Left lobe of liver (tissue), 2 donors: ENCODE measurements at regions not wholly inside any gene's neighbourhood (a gene's known extent, or its start where the extent isn't known, plus 50 kb on each side); places are given as distances from the start of the nearest gene placed in this dataset.
"Not testable (repeated sequence)": the region's sequence is repeated elsewhere in the genome, so short reads cannot be mapped to it uniquely, and the experiment has no call there.

Source experiments
- ATAC-seq: fragments of 200-7000 bp; cut with Tn5 transposase; one replicate; pipeline ENCODE4 v1.9.1; 2020; ENCODE audit warnings: mild to moderate bottlenecking, moderate library complexity
- DNase-seq: peaks from one replicate; pipeline ENCODE4 v3.0.0-alpha.2; 2020; ENCODE audit warnings: low spot score
- donor health status: DM: no; HTN: no; CAD: no; lungs with moderate emphysema.
- donor health status: DM: no; HTN: yes; CAD: no.

DNA sequence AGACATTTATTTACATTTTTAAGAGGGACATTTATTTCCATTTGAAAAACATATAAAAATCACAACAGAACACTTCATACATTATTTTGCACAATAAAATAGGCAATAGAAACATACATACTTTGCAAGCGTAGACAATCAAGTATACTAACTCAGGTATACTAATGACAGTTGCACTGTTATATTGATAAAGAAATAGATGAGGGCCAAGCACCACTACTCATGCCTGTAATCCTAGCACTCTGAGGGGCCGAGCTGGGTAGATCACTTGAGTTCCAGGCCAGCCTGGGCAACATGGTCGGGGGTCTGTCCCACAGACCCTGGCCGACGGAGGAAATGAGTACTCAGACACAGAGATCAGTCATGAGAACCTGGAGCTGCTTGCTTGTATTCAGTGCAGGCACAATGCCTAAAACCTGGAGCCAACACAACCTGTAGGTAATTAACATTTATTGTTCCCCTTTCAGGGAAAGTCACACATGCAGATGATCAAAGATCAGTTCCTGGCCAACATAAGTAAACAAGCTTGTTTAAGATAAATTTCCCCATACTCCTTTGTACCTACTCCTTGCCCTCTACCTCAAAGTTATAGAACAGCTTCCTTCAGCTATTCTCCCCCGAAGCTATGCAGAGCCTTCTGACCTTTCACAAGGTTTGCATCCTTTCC lies 1960.2 kb downstream of the SUCLG1 start:
- no peak for ATAC-seq
- DNase-seq = no peak

DNA sequence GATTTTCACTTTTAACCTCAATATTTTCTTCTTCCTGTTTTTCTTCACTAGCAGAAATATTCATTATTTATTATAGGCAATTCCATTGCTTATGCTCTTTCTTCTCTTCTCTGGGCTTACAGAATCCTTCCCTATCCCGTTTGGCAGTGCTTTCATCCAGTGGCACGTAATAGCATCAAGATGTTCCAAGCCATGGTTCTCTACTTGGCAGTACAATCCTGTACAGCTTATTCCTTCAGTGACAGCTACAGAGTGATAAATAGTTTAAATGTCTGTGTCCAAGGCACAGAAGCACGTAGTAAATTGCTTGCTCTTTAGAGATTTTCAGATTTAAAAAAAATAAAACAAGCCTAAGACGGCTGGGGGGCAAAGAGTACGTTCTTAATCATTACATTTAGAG lies 1964.3 kb downstream of the SUCLG1 start:
- no peak for DNase-seq
- no peak for ATAC-seq

DNA sequence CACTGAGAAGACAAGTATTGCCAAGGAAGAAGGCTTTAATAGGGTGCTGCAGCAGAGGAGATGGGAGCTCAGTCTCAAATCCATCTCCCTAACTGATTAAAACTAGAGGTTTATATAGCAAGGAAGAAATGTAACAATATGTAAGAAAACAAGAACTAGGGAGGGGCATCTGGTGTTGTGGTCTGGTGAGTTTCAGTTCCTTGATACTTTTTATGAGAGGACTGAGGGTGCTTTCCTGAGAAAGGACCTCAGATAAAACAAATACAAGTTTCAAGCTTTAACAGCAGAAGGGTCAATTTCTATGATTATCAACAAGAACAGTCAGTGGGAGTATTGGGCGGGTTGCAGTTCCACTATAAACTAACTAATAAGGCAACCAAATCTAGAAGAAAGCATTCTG lies 1967.5 kb downstream of the SUCLG1 start:
- no peak for DNase-seq
- no peak for ATAC-seq

DNA sequence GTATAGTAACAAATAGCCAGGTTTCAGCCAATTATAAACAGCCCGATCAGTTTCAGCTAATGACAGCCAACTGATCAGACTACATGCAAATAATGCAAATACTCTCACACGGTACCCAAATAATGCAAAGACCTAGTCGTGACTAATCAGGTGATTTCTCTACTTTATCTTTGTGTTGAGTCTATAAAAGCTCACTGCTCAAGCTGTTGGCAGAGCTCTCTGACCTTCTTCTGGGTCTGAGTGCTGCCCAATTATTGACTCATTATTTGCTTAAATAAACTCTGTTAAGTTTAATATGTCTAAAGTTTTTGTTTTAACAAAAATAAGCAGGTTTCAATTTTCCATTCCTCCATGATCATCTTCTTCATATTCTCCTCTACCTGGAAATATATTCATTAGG lies 1971.7 kb downstream of the SUCLG1 start:
- no peak for DNase-seq
- no peak for ATAC-seq

DNA sequence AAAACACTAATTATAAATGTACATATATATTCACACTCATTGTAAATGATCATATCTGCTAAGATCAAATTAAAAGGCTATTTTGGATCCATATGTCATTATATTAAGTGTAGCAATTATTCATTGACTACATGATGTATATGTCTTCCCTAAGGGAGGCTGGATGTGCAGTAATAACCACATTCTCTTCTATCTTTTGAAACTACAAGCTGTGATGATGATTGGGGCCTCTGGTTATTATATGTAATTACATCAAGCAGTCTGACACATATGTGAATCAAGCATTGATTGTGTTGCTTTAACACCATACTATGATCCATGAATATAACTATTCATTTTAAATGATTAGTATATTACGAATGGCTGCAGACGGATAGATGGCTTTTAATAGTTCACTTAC lies 1973.4 kb downstream of the SUCLG1 start:
- ATAC-seq = no peak

DNA sequence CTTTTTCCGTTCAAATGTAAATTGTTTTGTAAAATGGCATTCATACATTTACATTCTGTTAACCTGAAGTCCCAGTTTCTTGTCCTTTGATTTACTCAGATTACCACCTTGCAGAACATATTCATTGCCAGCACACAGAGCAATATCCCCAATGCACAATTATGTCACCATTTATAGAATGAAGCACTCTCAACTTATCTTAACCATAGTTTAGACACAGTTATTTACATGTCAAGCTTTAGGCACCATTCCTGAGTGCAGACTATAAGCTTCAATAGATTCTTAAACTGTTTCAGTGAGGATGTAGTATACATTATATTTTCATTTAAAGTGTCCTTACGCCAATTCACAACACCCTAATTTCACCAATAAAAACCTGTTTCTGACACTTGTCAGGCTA lies 1977.9 kb downstream of the SUCLG1 start:
- DNase-seq = no peak
- no peak for ATAC-seq

More for the DNA sequence above, 1973.4 kb downstream of the SUCLG1 start:
- DNase-seq = no peak

DNA sequence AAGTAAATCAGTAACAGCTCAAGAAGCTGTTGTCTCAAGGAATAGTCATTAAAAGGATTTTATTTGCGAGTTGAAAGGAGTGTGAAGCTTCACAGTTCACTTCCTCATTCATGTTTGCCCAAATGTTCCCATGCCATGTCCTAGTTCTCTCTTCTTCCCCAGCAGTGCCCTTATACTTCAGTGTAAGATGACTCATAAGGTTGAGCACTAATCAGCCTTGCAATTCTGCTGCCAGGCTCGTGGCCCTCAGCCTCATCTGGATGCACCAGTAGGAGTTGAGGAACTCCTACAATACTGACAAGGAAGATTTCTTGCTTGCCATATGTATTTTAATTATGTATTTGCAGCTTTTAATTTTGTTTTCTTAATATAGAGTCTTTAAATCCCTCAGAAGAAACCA lies 1980.4 kb downstream of the SUCLG1 start:
- no peak for ATAC-seq
- no peak for DNase-seq

DNA sequence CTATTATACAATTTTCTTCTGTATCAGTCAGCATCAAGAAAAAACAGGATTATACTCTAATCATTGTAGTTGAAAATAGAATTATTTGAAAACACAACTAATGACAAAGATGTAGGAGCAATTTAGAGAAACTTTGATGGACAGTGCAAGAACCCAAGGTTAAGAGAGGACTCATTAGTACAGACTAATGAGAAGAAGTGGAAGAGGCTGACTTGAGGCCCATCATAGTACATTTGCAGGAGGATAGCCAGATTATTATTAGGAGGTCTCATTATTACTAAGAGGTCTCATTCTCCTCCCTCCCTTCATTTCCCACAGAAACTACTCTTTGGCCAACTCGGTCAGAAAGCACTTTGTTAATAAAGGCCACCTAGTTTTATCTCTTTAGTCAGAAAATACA lies 1983.0 kb downstream of the SUCLG1 start:
- DNase-seq = no peak
- no peak for ATAC-seq

DNA sequence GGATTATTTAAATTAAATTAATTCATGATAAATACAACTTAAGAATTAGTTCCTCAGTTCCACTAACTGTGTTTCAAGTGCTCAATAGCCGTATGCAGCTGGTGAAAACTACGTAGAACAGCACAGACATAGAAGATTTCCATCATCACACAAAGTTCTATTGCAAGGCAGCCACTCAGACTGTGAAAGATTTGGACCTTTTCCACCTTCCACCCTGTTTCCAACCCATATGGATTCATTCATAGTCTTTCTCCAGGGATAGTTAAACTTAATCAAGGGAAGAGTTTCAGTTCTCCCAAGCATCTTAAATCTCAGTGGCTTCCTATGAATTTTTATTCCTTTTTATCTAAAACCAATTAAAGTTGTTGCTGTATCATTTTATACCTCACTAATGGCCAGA lies 2030.8 kb downstream of the SUCLG1 start:
- DNase-seq (no peak), ATAC-seq (no peak)

DNA sequence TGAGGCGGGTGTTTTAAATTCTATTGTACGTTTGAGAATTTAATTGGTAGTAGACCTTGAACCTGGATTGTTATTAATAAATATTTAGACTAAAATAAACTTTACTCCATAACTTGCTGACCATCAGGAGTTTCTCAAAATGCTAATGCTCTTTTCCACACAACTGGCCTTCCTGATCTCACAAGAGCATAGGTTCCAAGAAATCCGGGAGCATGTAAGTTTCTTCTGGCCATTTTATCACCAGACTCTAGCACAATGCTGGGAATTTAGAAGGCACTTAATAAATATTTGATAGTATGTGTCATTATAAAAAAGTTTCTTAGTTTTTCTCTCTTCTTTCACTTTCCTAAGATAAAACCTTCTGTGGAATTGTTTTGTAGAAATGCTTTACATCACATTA lies 2047.1 kb downstream of the SUCLG1 start:
- ATAC-seq (no peak), DNase-seq (no peak)

DNA sequence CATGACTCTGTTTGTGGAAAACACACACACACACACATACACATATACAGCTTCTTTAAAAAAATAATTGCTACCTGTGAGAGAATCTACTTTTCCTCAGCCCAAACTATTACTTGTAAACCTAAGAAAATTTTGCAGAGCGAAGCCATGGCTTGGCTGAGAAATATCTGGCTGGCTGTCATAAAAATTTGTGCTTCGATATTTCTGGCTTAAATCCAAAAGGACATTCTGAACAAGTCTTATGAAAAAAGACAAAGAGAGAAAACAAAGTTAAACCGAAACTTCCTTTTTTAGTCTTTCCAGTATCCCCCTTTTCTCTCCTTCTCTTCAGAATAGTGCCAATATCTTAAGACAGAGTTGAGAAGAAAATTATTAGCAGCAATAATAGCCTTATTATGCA lies 2048.0 kb downstream of the SUCLG1 start:
- ATAC-seq = no peak
- DNase-seq = no peak

DNA sequence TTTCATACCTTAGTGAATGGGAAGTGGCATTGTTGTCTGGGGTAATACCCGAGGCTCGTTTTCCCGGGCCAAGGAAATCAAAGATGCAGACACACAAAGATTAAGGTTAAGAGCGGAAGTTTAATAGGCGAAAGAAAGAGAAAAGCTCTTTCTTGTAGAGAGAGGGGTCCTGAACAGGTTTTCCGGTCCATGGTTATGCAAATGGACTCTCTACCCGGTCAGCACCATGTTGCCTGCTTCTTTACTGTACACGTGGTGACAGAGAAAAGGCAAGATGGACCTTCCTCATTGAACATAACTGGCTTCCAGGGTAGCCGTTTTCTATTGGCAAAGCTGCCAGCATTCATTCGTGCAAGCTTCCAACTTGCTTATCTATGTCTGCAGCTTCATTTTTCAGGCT lies 2063.5 kb downstream of the SUCLG1 start:
- no peak for ATAC-seq
- DNase-seq = no peak

DNA sequence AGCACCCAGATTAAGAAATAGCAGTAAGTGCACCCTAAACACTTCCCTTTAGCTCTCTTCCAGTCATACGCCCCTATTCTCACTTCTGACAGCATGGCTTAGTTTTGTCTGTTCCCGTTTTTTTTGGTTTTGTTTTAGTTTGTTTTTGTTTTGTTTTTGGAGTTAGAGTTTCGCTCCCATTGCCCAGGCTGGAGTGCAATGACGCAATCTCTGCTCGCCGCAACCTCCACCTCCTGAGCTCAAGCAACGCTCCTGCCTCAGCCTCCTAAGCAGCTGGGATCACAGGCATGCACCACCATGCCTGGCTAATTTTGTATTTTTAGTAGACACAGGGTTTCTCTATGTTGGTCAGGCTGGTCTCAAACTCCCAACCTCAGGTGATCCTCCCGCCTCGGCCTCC lies 2067.7 kb downstream of the SUCLG1 start:
- ATAC-seq = no peak
- no peak for DNase-seq

DNA sequence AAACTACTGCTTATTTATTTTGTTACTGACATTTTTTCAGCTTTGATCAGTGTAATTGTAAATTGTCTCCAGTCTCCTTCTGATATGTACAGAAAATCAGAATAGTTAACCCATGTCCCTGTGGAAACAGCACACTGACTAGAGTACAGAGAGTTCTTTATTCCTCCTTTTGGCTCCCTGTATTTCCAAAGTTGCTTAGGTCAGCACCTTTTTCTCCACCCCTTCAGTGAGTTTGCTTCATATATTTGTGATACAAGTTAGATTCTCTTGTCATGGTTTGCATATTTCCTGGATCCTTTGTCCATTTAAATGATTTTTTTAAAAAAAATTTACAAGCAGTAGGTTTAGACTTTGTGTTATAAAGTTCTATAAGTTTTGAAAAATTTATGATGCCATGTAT lies 2051.1 kb upstream of the LRRTM1 start:
- ATAC-seq = no peak
- DNase-seq = no peak

DNA sequence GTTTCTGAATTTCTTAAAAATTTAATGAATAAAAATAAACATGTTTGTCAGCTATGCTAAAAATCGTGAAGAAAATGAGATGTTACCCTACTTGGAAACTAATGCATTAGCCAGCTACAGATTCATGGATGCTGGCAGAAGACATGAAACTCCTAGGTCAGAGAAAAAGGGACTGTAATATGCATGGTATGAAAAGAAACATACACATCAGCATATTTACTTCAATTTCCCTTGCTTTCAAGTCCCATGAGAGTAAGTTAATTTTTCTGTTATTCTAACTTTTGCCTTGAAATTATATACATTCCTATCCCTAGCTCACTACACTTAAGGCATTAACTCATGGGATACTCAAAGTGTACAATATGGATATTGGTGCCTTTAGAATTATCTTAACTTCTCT lies 2041.4 kb upstream of the LRRTM1 start:
- no peak for DNase-seq
- ATAC-seq = no peak

DNA sequence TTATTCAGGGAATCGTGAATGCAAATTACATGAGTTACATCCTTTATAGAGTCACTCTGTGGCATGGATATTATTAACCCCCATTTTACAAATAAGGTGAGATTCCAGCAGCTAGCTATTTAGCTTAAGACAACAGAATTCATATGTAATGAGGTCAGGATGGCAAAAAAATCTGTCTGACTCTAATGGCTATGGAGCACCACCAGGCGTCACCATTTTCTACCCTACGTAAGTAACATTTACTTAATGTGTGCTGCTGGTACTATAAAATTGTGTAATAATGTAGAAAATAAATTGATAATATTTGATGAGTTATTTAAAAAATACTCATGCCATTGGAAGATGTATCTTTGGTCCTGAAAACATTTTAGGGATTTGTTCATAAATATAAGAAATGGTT lies 2040.1 kb upstream of the LRRTM1 start:
- DNase-seq = no peak
- ATAC-seq = no peak

DNA sequence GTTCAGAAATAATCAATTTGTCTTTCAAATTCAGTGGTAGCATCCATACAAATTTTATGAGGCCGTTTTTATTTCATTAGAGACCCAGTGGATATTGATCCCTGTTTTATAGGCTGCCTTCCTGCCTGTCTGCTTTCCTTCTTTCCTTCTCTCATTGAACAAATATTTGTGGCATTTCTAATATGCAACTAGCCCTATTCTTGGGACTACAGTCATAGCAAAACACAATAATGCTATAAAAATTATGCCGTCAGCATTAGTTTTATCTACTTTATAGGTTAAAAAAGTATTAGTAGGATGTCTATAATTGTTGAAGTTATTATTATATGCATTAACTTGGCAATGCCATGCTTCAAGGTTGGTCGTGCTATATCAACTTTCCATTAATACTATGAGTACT lies 2037.8 kb upstream of the LRRTM1 start:
- ATAC-seq = no peak
- DNase-seq = no peak

DNA sequence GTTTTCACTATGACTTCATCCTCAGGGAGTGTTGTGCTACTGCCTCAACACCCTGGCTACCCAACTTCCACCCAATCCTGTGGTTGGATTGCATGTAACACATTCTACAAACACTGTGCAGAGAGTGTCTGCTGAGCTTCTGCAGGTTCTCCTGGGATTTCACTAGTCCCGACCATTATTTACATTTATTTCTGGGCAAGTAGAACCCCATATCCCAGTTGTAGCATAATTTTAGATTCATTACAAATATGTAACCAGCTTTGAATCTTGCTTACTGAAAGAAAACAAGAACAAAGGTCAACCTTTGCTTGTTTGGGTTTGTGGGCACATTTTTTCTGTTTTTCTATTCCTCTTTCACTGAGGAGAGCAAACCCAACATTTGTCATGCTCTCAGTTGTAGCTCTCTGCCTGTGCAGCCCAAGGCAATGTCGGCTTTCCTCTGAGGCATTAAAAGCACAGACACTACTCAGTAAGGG lies 2036.1 kb upstream of the LRRTM1 start:
- ATAC-seq = peak; percentile 29

DNA sequence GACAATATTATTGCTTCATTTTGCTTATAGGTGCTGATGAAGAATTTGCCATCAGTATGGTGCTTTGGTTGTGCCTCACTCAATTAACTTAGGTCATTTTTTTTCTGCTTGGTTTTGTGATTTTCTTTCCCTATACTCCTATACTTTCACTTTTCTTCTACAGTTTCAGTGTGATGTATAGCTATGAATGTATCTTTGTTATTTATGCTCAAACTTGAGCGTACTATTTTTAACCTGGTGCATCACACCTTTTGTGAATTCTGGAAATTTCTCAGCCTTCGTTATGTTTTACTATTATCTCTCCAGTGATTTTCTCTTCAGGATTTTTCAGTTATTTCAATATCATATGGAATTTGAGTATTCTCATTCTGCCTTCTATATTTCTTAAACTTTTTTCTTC lies 2035.3 kb upstream of the LRRTM1 start:
- no peak for ATAC-seq
- DNase-seq = no peak

More for the DNA sequence above, 2036.1 kb upstream of the LRRTM1 start:
- no peak for DNase-seq

DNA sequence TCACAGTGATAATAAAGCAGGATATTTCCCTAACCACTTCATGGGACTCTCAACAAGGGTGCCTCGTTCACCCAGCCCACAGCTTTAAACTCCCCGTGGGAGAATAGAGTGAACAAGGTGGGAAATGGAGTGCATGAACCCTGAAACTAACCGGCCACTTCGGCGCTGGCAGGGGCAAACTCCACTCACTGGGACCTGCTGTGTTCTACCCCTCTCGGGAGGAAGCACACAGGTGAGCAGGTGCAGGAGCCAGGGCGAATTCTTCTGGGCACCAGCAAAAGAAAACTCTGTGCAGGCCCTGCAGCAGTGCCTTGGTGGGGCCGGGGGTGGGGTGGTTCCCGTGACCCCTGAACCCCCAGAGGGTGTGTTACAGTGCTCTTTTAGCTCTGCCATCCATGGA lies 2029.1 kb upstream of the LRRTM1 start:
- DNase-seq (no peak), ATAC-seq (no peak)

DNA sequence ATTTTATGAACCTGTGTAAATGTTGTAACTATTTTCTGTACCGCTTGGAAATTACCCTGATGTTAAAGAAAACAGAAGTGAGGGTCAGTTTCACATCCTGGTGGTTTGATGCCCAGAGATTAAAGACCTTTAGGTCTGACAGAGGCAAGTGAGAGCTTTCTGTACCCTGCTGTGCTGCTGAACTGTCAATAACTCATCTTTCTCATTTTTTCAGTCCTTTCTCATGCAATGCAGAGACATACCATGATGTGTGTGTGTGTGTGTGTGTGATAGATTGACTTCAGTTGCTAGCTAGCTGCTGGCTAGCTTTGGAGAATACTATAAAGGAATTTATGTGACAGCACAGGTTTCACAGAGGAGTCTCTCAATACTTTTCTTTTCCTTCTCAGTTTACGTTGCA lies 2025.6 kb upstream of the LRRTM1 start:
- ATAC-seq (no peak), DNase-seq (no peak)

DNA sequence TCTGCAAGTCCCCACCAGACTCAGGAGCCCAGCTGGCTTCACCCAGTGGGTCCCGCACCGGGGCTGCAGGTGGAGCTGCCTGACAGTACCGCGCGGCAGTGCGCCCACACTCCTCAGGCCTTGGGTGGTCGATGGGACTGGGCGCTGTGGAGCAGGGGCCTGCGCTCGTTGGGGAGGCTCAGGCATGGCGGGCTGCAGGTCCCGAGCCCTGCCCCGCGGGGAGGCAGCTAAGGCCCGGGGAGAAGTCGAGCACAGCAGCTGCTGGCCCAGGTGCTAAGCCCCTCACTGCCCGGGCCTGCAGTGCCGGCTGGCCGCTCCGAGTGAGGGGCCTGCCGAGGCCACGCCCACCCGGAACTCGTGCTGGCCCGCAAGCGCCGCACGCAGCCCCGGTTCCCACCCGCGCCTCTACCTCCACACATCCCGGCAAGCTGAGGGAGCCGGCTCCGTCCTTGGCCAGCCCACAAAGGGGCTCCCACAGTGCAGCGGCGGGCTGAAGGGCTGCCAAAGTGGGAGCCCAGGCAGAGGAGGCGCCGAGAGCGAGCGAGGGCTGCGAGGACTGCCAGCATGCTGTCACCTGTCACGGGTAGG lies 2021.7 kb upstream of the LRRTM1 start:
- DNase-seq = not testable (repeated sequence)

DNA sequence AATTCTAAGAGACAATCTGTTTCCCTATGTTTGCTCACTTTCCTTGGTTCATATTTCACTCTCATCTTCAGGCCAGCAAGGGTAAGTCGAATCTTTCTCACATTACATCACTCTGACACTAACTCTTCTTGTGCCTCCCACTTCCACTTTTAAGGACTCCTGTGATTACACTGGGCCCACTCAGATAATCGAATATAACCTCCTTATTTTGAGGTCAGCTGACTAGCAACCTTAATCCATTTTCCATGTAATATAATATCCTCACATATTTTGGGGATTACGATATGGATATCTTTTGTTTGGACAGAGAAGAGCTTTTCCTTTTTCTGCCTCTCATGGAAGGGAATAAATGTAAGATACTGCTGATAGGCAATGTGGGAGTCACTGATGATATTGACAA lies 2015.7 kb upstream of the LRRTM1 start:
- DNase-seq (no peak), ATAC-seq (no peak)

More for the DNA sequence above, 2021.7 kb upstream of the LRRTM1 start:
- ATAC-seq = not testable (repeated sequence)
